Kidney (tissue), 13 donors: ENCODE measurements at regions not wholly inside any gene's neighbourhood (a gene's known extent, or its start where the extent isn't known, plus 50 kb on each side); places are given as distances from the start of the nearest gene placed in this dataset.

ENCODE experiments used
- DNase-seq, 5 donors: peaks; one replicate each; pipeline ENCODE4 v3.0.0-alpha.2; 2013 to 2020
- FAIRE-seq: peaks from 2 replicates; lab custom pipeline; 2012; peaks lifted over from hg19 to GRCh38; lab: Jason Lieb, UNC
- H3K27ac ChIP-seq, 2 donors: one replicate each; pipeline ENCODE4 v1.7.0; 2013; ENCODE audit warnings: low read depth in 2 of 2, low read length in 2 of 2, inconsistent platforms in 1 of 2
- H3K27me3 ChIP-seq: one replicate; pipeline ENCODE4 v1.7.1; 2013; ENCODE audit warnings: low read length, inconsistent platforms; ENCODE audit not compliant: control insufficient read depth, insufficient read depth
- H3K36me3 ChIP-seq, 3 donors: one replicate each; pipeline versions ENCODE4 v1.7.0 to v1.7.1; 2013; ENCODE audit warnings: low read length in 3 of 3, control low read depth in 1 of 3, inconsistent platforms in 1 of 3; ENCODE audit not compliant: insufficient read depth in 3 of 3, control insufficient read depth in 2 of 3
- H3K4me1 ChIP-seq, 3 donors: one replicate each; pipeline versions ENCODE4 v1.7.0 to v1.7.1; 2013; ENCODE audit warnings: low read length in 3 of 3, inconsistent platforms in 1 of 3, low read depth in 1 of 3; ENCODE audit not compliant: control insufficient read depth in 2 of 3, insufficient read depth in 2 of 3
- H3K4me3 ChIP-seq, 3 donors: one replicate each; pipeline versions ENCODE4 v1.7.0 to v1.8.1; 2013; ENCODE audit warnings: low read length in 3 of 3, control low read depth in 1 of 3, inconsistent platforms in 1 of 3
- H3K9ac ChIP-seq, 3 donors: one replicate each; pipeline versions ENCODE4 v1.7.0 to v1.7.1; 2013; ENCODE audit warnings: low read length in 3 of 3, control low read depth in 1 of 3, inconsistent platforms in 1 of 3
- H3K9me3 ChIP-seq, 3 donors: one replicate each; pipeline versions ENCODE4 v1.7.0 to v1.7.1; 2013; ENCODE audit warnings: low read length in 3 of 3, control low read depth in 1 of 3, inconsistent platforms in 1 of 3; ENCODE audit not compliant: control insufficient read depth in 2 of 3, insufficient read depth in 1 of 3
- CTCF ChIP-seq: IDR thresholded peaks from 3 replicates; pipeline ENCODE4 v1.5.1; 2012; ENCODE audit warnings: mild to moderate bottlenecking, moderate library complexity, borderline replicate concordance; ENCODE audit not compliant: insufficient read depth; ENCODE audit errors: extremely low read depth
- intact Hi-C: fragments of 100-400 bp; cut with DNase I; formaldehyde crosslinking; loops from one replicate; pipeline ENCODE4 v1.11.1; 2022
- donor health status: control.
- donor health status: control.
- donor health status: control.
- donor health status: control.
- donor health status: control.
- donor health status: DM: yes; HTN: yes; CAD: no.
- donor health status: Normal renal cell carcinoma (clear cell type).

DNA sequence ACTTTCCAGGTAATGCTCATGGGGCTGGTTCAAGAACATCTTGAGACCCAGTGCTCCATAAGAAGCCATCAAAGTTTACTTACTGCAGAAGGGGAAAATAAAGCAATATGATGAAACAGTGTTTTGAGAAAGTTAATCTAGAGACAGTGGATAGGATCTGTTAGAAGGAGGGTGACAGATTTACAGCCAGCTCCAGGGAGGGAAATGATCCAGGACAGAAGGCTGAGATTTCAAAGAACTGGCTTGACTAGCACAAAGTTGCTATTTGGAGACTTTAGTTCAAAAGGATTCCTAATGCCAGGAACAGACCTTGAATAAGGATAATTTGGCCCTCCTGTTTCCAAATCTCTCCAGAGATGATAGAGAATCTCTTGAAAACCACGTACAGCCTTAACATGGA, 166.5 kb upstream of the NECTIN3 start:
- FAIRE-seq (no peak), DNase-seq (peak in 3 of 5 donors; percentile 61 to 85 (median 81))
- no peaks in the 10 kb centered on the region for H3K27me3 ChIP-seq
- intact Hi-C loops = no loop called here
- no peak overlapping the region for H3K9ac ChIP-seq
- H3K36me3 ChIP-seq = no peaks in the 10 kb centered on the region
- peaks cover 0 to 2% (median 0%) of the 10 kb centered on the region in 3 donors for H3K4me1 ChIP-seq
- H3K9me3 ChIP-seq = no peaks in the 10 kb centered on the region
- no peak overlapping the region for H3K27ac ChIP-seq
- no peak overlapping the region for H3K4me3 ChIP-seq
- no peak for TF ChIP-seq CTCF

- no peaks in the 10 kb centered on the region for H3K9me3 ChIP-seq
- no peak overlapping the region for H3K4me3 ChIP-seq
- intact Hi-C loops = no loop called here
- no peak overlapping the region for H3K27ac ChIP-seq
- FAIRE-seq (no peak), DNase-seq (no peak)
- TF ChIP-seq CTCF = no peak
- no peaks in the 10 kb centered on the region for H3K36me3 ChIP-seq
- no peaks in the 10 kb centered on the region for H3K27me3 ChIP-seq
- H3K4me1 ChIP-seq = peaks cover 0 to 5% (median 0%) of the 10 kb centered on the region in 3 donors
- no peak overlapping the region for H3K9ac ChIP-seq
These were observed 161.8 kb upstream of the NECTIN3 start for GRCh38 chr3:110909839-110910238.

DNA sequence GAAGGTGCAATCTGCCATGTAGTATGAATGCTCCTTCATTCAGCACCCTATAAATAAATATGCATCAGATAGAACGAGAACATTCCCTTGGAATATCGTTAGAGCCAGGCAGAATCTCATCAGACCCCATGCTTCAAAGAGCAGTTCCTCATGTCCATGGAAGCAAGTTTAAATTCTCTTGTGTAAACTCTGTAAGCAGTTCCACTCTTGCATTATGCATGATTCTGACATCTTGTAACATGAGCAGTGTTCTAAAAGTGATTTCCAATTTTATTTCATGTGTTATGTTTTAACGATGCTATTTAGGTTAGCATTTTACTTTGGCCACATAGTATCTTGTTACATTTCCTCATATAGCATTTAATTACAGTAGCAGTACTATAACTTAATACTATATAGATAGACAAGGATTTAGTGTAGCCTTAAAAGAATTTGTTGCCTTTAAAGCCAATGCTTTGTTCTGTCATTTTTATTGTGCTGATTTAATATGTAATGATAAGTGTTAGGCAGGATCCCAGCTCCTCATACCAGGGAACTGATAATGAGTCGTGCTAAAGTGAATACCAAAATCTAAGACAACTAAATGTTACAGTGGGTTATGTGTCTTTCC, 161.2 kb upstream of the NECTIN3 start:
- H3K27ac ChIP-seq = no peak overlapping the region
- H3K4me1 ChIP-seq = peaks cover 0 to 5% (median 0%) of the 10 kb centered on the region in 3 donors
- DNase-seq (peak in 2 of 5 donors; percentile 37 to 39), FAIRE-seq (no peak)
- H3K9me3 ChIP-seq = no peaks in the 10 kb centered on the region
- no peak for TF ChIP-seq CTCF
- H3K9ac ChIP-seq = no peak overlapping the region
- intact Hi-C loops = no loop called here
- no peak overlapping the region for H3K4me3 ChIP-seq
- no peaks in the 10 kb centered on the region for H3K27me3 ChIP-seq
- no peaks in the 10 kb centered on the region for H3K36me3 ChIP-seq

GRCh38 chr3:110918963-110919362, 152.7 kb upstream of the NECTIN3 start:
- Histone ChIP-seq H3K4me3 (no peak overlapping the region), H3K9ac (no peak overlapping the region), H3K9me3 (no peaks in the 10 kb centered on the region), H3K27me3 (no peaks in the 10 kb centered on the region), H3K36me3 (no peaks in the 10 kb centered on the region), H3K27ac (no peak overlapping the region), H3K4me1 (no peaks in the 10 kb centered on the region)
- intact Hi-C loops = no loop called here
- FAIRE-seq (no peak), DNase-seq (no peak)
- no peak for TF ChIP-seq CTCF
